C4-2B (cell line): ENCODE measurements at regions not wholly inside any gene's neighbourhood (a gene's known extent, or its start where the extent isn't known, plus 50 kb on each side); places are given as distances from the start of the nearest gene placed in this dataset.

ENCODE experiments used
- ZFX ChIP-seq: fragments of 450-650 bp; IDR thresholded peaks from 2 replicates; pipeline ENCODE4 v1.6.1; 2017
- TF ChIP-seq, protein P1 (sequence below): fragments of 450-650 bp; conservative IDR thresholded peaks from 2 replicates; pipeline ENCODE4 v1.5.1; 2017; ENCODE audit warnings: mild to moderate bottlenecking

DNA sequence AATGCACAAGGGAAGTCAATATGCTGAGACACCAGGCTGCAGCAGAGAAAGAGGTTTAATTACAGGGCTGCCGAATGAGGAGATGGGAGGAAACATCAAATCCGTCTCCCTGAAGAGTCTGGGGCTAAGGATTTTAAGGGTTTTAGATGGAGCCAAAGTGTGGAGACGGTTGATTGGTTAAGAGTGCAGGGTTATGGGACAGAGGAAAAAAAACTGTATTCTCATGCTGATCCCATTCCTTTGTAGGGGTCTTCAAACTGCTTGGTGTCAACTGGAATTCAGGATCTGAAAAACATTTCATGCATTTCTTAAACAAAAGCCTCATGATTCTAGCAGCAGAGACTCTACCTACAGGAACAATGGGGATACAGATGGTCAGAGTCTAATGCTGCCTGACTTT, 96.1 kb upstream of the SYNDIG1 start:
- TF ChIP-seq, protein P1, sequence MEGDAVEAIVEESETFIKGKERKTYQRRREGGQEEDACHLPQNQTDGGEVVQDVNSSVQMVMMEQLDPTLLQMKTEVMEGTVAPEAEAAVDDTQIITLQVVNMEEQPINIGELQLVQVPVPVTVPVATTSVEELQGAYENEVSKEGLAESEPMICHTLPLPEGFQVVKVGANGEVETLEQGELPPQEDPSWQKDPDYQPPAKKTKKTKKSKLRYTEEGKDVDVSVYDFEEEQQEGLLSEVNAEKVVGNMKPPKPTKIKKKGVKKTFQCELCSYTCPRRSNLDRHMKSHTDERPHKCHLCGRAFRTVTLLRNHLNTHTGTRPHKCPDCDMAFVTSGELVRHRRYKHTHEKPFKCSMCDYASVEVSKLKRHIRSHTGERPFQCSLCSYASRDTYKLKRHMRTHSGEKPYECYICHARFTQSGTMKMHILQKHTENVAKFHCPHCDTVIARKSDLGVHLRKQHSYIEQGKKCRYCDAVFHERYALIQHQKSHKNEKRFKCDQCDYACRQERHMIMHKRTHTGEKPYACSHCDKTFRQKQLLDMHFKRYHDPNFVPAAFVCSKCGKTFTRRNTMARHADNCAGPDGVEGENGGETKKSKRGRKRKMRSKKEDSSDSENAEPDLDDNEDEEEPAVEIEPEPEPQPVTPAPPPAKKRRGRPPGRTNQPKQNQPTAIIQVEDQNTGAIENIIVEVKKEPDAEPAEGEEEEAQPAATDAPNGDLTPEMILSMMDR, result no peak
- TF ChIP-seq ZFX, result no peak
